ENCODE measurements at regions not wholly inside any gene's neighbourhood (a gene's known extent, or its start where the extent isn't known, plus 50 kb on each side); places are given as distances from the start of the nearest gene placed in this dataset.
"Not testable (repeated sequence)": the region's sequence is repeated elsewhere in the genome, so short reads cannot be mapped to it uniquely, and the experiment has no call there.

DNA sequence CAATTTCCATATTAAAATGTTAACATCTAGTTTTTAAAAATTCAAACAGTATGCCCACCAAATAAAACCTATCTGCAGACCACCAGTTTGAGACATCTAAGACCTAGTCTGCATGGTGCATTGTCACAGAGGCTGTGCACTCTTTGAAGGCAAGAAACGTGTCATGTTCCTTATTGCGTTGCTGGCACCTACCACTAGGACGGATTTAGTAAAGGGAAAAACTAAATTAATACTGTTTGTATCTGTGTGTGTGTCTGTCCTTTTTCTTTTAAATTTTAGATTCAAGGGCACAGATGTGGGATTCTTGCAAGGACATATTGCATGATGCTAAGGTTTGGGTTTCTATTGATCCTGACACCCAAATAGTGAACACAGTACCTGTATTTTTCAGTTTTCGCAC is 481.4 kb downstream of the UQCRFS1 start:
- no peak for DNase-seq (ENCODE audit: low spot score)

DNA sequence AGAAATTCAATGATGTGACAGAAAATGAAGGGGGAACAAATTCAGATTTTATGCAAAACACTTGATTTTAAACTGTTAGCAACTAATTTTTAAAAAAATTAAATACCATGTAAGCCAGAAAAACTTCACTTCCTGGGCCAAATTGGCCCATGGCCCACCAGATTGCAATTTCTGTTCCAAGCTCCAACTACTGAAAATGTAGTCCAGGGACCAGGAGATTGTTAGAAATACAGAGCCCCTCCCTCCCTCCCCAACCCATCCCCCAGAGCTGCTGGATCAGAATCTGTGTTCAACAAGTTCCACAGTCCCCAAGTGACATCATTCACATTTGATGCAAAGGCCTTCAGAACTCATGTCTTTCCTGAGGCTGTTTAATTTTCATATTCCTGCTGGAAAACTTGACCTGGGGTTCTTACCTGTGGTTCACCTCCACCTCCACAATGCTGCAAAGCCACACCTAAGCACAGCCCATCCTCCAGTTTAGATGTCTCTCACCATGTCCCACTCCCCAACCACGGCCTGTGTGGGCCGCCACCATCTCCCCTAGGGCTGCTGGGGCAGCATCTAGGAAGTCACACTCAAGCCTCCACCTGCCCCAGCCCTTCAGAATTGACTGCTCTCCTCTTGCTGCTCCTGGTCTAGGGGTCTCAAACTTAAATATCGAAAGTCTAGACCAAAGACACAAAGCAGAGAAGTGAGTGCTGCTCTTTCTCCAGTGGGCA is 482.0 kb downstream of the UQCRFS1 start:
- DNase-seq (ENCODE audit: low spot score) = no peak

DNA sequence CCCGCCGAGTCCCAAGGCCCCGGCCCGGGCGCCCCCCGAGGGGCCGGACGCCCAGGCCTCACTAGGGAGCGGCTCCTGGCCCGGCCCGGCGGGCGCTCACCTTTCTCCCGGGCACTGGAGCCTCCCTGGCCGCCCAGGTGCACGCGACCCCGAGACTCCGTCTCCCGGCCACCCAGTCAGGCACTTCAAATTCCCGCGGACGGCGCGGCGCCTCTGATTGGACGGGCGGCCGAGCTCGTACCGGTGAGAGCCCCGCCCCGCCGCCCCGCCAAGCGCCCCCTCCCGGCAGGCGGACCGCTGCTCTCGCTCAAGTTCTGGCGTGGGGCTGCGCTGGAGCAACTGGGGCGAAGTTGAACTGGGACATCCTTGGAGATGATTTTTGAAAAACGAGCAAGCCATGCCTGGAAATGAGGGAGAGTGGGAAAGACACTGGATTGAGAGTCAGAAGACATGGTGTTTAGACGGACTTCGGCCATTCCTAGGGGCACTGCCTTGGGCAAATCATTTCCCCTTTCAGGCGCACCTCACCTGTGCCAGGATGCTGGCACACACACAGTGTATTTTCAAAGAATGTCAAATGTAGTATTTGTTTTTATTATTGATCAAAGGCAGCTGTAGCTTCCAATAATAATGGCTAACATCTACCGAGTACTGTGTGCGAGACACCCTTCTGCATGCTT is 485.3 kb downstream of the UQCRFS1 start:
- peak; percentile 64 for DNase-seq (ENCODE audit: low spot score)

DNA sequence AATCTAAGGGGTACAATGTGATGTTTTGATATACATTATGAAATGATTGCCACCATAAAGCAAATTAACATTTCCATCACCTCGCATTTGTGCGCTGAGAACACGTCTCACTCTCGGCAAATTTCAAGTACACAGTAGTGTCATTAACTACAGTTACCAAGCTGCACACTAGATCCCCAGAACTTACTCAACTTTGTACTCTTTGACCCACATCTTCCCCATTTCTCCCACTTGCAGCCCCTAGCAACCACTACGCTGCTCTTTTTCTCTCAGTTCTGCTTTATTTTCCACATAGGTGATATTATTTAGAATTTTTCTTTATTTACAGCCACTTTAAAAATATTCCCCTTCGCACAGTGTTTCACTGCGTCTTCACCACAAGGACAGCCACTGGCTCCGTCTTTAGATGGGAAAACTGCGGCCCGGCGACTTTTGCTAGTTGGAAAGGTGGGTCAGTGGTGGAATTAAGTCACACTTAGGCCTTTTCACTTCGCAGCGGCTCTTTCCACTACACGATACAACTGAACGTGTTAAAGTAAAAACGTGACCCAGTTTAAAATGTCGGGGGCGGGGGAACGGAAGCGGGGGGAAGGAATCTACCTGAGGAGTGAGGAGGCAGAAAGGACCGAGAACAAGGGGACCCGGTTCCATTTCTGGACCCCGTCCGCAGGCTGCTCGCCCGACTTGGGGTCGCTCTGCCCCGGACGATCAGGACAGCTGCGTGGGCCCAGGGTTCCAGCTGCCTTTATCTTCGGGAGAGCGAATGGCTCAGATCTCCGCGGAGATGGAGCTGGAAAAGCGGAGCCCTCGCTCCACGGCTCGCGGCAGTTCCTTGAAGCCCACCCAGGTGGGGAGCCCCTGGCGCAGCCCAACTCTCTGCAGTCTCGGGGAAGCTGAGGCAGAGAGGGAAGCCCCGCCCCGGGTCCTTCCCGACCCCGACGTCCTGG is 486.1 kb downstream of the UQCRFS1 start:
- no peak for DNase-seq (ENCODE audit: low spot score)

DNA sequence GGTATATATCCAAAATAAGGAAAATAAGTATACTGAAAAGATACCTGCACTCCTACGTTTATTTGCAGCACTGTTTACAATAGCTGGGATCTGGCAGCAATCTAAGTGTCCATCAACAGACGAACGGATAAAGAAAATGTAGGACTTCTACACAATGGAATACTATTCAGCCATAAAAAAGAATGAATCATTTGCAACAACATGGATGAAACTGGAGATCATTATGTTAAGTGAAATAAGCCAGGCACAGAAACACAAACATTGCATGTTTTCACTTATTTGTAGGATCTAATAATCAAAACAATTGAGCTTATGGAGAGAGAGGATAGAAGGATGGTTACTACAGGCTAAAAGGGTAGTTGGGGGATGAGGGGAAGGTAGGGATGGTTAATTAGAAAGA is 494.0 kb downstream of the UQCRFS1 start:
- DNase-seq (ENCODE audit: low spot score) = no peak

DNA sequence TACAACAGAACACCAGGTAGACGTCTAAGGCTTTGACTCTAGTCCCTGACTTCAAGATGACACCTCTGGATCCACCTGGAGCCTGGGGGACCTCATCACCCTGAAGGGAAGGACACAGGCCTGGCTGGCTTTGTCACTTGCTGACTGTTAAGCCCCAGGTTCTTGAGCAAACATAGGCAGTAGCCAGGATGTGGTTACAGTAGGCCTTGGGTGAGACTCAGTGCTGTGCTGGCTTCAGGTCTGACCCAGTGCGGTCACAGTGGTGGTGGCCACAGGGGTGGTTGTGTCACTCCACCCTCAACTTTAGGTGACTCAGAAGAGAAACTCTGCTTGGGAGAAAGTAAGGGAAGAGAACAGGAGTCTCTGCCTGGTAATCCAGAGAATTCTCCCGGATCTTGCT is 497.8 kb downstream of the UQCRFS1 start:
- DNase-seq (ENCODE audit: low spot score) = peak; percentile 74

DNA sequence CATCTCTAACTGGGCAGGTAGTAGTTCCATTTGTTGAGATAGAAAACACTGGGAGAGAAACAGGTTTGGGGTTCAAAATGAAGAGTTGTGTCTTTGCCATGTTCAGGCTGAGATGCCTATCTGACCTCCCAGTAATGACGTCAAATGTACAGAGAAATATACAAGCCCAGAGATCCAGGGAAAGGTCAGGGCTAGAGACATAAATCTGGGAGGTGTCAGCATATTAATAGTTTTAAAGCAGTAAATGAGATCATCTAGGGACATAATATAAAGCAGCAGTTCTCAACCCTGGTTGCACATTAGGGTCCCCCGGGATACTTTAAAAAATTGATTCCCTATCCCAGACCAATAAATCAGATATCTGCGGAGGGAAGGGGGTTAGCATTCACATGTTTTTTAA is 501.5 kb downstream of the UQCRFS1 start:
- no peak for DNase-seq (ENCODE audit: low spot score)

DNA sequence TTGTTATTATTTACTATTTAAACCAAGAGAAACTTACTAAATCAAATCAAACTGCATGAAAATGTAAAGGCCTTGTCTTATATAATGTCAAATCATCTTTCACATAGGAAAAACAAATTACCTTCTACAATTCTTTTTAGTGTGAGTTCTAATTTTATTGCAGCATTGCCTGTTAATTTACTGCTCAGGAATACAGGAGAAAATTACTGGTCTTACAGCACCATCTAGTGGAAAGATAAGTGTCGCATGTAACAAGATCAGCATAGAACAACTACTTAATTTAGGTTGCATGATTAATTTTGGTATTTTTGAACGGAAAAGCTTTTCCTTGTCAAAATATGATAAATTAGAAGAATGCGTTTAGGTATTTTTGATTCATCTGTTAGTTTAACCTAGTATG is 502.7 kb downstream of the UQCRFS1 start:
- DNase-seq (ENCODE audit: low spot score) = peak; percentile 74

DNA sequence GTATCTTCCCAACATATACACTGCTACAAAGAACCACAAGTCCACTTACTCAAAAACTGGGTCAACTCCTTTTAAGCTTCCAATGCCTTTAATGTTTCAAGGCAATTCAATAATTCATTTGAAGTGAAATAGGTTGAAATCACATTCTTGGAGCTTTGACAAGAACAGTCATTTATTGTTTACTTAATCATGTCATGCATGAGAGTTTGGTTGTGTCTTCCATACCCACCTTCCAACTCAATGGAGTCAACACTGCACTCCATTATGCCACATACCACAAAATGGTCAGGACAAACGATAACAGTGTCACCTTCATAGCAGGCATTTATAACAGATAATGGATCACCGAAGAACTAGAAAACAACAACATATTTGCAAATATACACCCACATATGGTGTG is 506.3 kb downstream of the UQCRFS1 start:
- DNase-seq (ENCODE audit: low spot score) = peak; percentile 53

DNA sequence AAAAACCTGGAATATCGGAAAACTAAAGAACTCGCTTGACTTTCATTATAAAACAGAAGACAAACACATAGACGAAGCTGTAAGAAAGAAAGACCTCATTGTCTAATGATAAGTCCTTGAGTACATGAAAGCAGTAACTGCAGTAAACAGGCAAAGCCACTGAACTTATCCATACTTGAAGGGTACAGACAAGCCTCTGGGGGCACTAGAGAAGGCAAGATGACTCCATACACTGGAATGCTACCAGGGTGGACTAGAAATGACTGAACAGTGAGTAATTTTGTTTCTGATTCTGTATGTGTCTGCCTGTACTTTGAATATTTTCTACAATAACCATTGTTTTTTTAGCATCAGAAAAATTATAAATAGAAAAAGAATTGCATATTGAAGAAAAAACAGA is 507.9 kb downstream of the UQCRFS1 start:
- DNase-seq (ENCODE audit: low spot score) = peak; percentile 92

DNA sequence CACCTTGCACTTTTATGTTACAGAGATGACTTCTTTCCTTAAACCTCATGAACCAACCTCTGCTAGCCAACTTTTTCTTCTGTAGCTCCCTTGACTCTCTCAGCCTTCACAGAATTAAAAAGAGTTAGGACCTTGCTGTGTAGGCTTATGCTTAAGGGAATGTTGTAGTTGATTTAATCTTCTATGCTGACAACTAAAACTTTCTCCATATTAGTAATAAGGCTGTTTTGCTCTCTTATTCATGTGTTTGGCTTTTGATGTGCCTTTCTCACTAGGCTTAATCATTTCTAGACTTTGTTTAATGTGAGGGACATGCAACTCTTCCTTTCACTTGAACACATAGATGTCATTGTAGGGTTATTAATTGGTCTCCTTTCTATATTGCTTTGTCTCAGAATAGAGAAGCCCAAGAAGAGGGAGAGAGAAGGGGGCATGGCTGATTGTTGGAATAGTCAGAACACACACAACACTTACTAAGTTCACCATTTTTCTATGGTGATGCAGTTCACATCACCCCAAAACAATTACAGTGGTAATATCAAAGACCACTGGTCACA is 509.5 kb downstream of the UQCRFS1 start:
- no peak for DNase-seq (ENCODE audit: low spot score)

DNA sequence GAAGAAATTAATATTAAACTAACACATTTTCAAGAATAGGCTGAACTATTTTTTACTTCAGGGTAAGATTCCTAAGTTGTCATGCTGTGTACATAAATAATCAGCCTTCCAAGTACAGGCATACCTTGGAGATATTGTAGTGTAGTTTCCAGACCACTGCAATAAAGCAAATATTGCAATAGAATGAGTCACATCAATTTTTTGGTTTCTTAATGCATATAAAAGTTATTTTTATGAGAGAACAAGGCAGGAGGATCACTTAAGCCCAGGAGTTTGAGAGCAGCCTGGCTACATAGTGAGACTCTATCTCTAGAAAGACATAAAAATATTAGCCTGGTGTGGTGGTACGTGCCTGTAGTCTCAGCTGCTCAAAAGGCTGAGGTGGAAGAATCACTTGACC is 511.5 kb downstream of the UQCRFS1 start:
- no peak for DNase-seq (ENCODE audit: low spot score)

DNA sequence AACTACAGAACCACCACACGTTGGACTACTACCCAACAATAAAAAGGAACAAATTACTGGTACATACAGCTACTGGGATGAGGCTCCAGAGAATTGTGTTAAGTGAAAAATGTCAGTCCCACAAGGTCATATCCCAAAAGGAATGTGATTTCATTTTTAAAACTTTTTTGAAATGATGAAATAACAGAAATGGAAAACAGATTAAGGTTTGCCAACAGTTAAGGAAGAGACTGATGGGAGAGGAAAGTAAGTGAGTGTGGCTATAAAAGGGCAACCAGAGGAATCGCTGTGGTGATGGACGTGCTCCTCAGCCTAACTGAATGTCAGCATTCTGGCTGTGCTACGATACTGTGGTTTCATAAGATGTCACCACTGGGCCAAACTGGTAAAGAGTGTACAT is 512.8 kb downstream of the UQCRFS1 start:
- no peak for DNase-seq (ENCODE audit: low spot score)

DNA sequence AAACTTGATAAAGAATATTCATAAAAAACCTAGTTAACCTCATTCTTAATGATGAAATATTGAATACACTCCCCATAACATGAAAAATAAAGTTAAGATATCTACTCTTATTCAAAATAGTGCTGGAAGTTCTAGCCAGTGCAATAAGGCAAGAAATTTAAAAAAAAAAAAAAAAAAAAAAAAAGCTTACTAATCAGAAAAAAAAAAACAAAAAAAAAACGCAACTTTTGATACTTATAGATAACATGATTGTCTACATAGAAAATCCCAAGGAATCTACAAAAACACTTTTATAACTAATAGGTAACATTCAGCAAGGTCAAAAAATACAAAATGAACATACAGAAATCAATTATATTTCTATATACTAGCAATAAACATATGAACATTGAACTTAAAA is 515.6 kb downstream of the UQCRFS1 start:
- no peak for DNase-seq (ENCODE audit: low spot score)

DNA sequence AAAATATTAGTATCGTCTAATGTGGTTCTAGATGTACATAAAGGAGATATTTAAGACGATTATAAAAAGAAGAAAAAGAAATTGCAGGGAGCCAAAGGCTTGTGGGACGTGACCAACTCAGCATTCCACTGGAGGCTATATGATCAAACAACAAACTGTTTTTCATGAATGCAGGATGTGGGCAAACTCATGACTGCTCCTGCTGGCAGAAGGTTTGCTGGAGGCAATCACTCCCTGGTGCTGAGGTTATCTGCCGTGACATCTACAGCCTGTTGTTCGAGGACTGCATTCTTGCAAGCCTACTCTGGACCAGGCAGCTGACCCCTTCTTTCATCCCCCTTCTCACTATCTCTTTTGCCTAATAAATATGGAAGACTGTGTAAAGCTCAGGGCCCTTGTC is 518.1 kb downstream of the UQCRFS1 start:
- DNase-seq (ENCODE audit: low spot score) = no peak

DNA sequence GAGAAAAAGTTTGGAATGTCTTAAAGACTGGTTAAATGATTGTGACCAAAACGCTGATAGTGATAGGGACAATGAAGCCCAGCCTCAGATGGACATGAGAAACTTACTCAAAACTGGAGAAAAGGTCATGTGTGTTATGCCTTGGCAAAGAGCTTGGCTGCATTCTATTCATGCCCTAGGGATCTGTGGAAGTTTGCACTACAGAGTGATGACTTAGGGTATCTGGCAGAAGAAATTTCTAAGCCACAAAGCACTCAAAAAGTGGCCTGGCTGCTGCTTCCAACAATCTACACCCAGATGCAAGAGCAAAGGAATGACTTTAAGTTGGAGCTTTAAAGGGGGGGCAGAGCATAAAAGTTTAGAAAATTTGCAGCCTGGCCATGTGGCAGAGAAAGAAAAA is 521.3 kb downstream of the UQCRFS1 start:
- DNase-seq (ENCODE audit: low spot score) = no peak

DNA sequence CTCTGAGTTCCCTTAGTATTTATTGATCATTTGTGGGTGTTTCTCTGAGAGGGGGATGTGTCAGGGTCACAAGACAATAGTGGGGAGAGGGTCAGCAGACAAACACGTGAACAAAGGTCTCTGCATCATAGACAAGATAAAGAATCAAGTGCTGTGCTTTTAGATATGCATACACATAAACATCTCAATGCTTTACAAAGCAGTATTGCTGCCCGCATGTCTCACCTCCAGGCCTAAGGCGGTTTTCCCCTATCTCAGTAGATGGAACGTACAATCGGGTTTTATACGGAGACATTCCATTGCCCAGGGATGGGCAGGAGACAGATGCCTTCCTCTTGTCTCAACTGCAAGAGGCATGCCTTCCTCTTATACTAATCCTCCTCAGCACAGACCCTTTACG is 523.5 kb downstream of the UQCRFS1 start:
- not testable (repeated sequence) for DNase-seq (ENCODE audit: low spot score)

DNA sequence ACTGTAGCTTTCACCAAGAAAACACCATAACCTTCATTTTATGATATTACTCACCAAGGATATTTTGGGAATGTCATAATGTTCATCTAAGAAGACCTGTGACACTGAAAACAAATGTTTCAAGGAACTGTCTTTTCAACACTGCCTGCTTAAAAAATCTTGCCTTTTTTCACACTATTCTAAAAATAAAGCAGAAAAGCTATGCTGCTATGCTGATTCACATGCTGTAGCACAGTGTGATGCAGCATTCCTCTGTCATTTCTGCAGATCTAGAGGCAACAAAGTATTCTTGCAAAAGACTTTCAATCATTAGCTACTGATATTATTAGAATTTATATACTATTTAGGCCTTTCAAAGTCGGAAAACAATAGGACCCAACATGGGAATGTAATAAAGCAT is 525.7 kb downstream of the UQCRFS1 start:
- DNase-seq (ENCODE audit: low spot score) = no peak

DNA sequence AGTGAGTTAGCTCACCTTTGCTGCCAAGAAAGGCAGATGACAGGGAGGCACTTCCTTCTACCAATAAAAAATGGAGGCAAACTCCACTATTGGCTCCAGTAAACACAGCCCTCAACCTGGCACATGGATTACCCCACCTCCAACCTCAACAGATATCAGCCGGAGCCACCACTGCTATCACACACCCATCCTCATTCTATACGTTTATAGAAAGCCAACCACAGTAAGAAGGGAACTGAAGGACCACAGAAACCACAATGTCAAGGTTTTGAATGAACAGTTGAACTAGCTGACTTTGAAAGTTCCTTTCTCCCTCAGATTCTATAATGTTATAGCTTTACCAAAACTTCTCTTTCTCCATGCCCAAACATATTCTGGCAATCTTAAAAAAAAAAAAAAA is 526.2 kb downstream of the UQCRFS1 start:
- no peak for DNase-seq (ENCODE audit: low spot score)

DNA sequence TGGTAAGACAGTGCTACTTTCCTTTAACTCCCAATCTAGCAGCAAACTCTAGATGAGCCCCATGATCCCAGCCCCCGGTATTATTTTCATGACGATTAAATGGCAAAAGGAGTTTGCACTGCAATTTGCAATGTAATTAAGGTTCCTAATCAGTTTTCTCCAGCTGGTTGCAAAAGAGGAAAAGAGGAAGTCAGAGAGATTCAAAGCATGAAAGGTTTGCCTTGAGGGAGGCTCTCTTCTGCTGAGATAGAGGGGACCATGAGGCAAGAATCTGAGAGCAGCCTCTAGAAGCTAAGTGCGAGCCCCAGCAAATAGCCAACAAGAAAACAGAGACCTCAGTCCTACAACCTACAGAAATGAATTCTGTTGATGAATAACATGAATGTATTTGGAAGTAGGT is 527.1 kb downstream of the UQCRFS1 start:
- DNase-seq (ENCODE audit: low spot score) = no peak

DNA sequence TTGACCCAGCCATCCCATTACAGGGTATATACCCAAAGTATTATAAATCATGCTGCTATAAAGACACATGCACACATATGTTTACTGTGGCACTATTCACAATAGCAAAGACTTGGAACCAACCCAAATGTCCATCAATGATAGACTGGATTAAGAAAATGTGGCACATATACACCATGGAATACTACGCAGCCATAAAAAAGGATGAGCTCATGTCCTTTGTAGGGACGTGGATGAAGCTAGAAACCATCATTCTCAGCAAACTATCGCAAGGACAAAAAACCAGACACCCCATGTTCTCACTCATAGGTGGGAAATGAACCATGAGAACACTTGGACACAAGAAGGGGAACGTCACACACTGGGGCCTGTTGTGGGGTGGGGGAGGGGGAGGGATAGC is 527.9 kb downstream of the UQCRFS1 start:
- not testable (repeated sequence) for DNase-seq (ENCODE audit: low spot score)

DNA sequence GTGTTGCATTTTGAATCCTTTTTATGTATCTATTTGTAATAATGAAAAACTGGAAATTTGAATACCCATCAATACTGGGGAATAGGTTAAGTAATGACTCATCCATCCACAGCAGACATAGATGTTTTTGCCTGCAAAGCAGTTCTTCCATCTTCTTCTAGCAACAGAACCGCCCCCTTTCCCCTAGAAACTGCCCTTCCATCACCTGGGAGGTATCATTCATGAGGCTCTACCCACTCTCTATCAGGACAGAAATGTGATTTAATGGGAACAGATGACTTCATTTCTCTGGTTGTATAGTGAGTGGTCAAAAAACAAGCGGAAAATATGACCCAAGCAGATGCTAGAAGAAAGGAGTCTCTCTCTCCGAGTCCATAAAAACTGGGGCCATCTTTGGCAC is 532.8 kb downstream of the UQCRFS1 start:
- DNase-seq (ENCODE audit: low spot score) = no peak

DNA sequence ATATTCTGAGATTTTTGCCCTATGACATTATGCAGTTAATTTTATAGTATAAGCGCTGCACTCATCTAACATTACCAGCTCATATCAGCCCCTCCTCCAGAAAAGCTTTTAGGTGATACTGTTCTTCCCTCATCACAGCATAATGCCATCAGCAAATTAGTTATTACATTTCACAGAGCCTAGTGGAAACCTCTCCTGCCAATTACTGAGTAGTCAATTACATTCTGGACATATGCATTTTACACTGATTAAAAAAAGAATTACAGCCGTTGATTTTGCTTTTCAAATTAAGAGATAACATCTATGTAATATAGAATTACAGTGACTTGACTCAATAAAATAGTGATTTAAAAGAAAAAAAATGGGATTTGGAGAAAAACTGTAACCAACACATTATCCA is 542.1 kb downstream of the UQCRFS1 start:
- DNase-seq (ENCODE audit: low spot score) = no peak

Measured in kidney tubule cell (primary cell).